ENCODE measurements at regions not wholly inside any gene's neighbourhood (a gene's known extent, or its start where the extent isn't known, plus 50 kb on each side); places are given as distances from the start of the nearest gene placed in this dataset.

DNA sequence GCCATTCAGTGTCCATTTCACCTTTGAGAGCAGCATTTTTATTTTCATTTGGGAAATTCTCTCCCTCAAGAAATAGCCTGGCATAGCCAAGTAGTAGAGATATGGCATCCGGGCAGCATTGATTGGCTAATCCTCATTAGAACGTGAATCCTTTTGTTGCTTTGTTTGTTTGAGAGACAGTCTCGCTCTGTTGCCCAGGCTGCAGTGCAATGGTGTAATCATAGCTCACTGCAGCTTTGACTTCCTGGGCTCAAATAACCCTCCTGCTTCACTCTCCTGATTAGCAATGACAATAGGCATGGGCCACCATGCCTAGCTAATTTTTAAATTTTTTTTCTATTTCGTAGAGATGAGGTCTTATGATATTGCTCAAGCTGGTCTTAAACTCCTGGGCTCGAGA is 1174.9 kb upstream of the AUTS2 start:
- Mint-ChIP-seq H3K36me3 (peaks cover 7% of the 10 kb centered on the region), H3K27ac (no peak overlapping the region), H3K27me3 (no peaks in the 10 kb centered on the region), H3K9me3 (peaks cover 6% of the 10 kb centered on the region), H3K4me3 (no peak overlapping the region), H3K4me1 (ENCODE audit: low read depth in 2 of 2) (no peaks in the 10 kb centered on the region)
- DNase-seq (ENCODE audit: low spot score) (no peak), ATAC-seq (no peak)

DNA sequence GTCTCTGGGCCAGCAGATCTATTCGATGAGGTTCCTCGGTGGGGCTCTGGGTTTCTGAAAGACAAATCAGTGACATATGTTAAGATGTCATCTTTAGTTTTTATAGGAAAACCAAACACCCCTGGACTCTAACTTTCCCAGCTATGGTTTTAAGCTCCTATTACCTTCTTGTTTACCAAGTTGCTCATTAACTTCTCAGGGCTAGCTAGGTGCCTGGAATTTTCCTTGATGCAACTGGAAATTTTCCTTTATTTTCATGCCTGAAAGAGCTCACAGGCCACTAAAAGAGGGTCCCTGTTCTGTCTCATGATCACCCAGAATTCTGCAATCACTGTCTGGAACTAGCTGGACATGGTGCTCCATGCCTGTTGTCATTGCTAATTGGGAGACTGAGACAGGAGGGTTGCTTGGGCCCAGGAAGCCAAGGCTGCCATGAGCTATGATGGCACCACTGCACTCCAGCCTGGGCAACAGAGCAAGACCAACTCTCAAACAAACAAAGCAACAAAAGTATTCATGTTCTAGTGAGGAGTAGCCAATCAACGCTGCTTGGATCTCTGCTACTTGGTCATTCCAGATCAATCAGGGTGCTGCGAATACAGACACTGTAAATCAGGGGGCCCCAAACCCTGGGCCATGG is 1173.5 kb upstream of the AUTS2 start:
- H3K27ac Mint-ChIP-seq, result no peak overlapping the region
- DNase-seq (ENCODE audit: low spot score), result no peak
- H3K4me1 Mint-ChIP-seq (ENCODE audit: low read depth in 2 of 2), result no peaks in the 10 kb centered on the region
- peaks cover 13% of the 10 kb centered on the region for H3K9me3 Mint-ChIP-seq
- peaks cover 7% of the 10 kb centered on the region for H3K36me3 Mint-ChIP-seq
- H3K27me3 Mint-ChIP-seq, result no peaks in the 10 kb centered on the region
- ATAC-seq, result no peak
- H3K4me3 Mint-ChIP-seq, result no peak overlapping the region

DNA sequence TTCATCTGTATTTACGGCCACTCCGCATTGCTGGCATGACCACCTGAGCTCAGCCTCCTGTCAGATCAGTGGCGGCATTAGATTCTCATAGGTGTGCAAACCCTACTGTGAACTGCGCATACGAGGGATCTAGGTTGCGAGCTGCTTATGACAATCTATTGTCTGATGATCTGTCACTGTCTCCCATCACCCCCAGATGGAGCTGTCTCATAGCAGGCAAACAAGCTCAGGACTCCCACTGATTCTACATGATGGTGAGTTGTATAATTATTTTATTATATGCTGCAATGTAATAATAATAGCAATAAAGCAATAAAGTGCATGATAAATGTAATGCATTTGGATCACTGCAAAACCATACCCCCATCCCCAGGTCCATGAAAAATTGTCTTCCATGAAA is 1172.9 kb upstream of the AUTS2 start:
- H3K4me3 Mint-ChIP-seq, result no peak overlapping the region

DNA sequence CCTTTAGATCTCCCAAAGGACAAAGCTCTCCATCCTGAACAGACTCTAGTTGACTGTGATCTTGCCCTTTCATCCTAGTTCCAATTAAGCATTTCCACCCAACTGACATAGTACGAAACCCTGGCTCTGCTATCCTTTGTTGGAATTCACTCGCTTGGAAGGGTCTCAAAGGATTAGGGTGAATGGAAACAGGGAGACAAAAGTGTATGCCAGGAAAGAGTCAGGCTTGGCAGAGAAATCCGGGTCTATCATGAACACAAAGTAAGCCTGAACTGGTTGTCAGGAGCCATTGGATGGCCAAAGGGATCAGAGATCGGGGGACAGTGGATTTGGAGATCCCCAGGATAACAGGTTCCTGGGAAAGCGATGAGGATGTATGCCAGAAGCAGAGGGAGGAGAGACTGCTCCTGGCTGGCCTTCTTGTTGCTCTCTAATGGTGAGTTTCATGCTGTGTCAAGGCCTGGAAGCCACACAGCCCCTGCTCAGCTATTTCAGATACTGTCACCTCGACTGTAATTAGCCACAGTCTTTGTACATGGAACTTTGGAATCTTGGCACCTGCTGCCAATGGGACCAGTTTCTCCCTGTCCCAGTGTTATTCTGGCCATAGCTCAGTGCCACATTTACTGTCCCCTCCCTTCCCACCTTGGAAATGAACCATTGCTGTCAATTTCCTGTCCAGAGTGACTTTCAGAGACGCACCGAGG is 1168.7 kb upstream of the AUTS2 start:
- ATAC-seq (no peak), DNase-seq (ENCODE audit: low spot score) (no peak)
- no peak overlapping the region for H3K27ac Mint-ChIP-seq
- peaks cover 27% of the 10 kb centered on the region for H3K9me3 Mint-ChIP-seq
- H3K27me3 Mint-ChIP-seq, result no peaks in the 10 kb centered on the region
- H3K36me3 Mint-ChIP-seq, result peaks cover 7% of the 10 kb centered on the region
- H3K4me3 Mint-ChIP-seq, result no peak overlapping the region
- no peaks in the 10 kb centered on the region for H3K4me1 Mint-ChIP-seq (ENCODE audit: low read depth in 2 of 2)

More for the DNA sequence above, 1172.9 kb upstream of the AUTS2 start:
- H3K4me1 Mint-ChIP-seq (ENCODE audit: low read depth in 2 of 2), result no peaks in the 10 kb centered on the region
- no peaks in the 10 kb centered on the region for H3K27me3 Mint-ChIP-seq
- DNase-seq (ENCODE audit: low spot score), result no peak
- no peak for ATAC-seq
- H3K36me3 Mint-ChIP-seq, result peaks cover 7% of the 10 kb centered on the region
- peaks cover 13% of the 10 kb centered on the region for H3K9me3 Mint-ChIP-seq
- no peak overlapping the region for H3K27ac Mint-ChIP-seq

DNA sequence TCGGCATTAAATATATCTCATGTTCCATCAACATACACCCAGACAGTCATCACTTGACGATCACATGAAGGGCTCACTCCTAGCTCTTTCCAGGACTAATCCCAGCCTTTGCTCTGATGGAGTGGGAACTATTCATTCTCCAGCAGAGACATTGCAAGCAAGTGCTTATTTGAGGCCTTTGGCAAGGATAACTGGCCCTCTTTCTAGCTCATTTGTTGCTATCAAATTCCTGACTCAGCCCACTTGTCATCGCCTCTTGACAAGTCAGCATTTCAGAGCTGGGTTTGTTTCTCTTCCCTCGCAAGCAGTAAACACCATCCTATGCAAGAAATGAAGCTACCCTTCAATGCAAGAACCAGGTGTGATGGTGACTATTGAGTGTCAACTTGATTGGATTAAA is 1165.7 kb upstream of the AUTS2 start:
- H3K27me3 Mint-ChIP-seq, result no peaks in the 10 kb centered on the region
- no peak overlapping the region for H3K27ac Mint-ChIP-seq
- peaks cover under 1% of the 10 kb centered on the region for H3K36me3 Mint-ChIP-seq
- H3K4me3 Mint-ChIP-seq, result no peak overlapping the region
- no peaks in the 10 kb centered on the region for H3K4me1 Mint-ChIP-seq (ENCODE audit: low read depth in 2 of 2)
- ATAC-seq (no peak), DNase-seq (ENCODE audit: low spot score) (no peak)
- H3K9me3 Mint-ChIP-seq, result peaks cover 24% of the 10 kb centered on the region

DNA sequence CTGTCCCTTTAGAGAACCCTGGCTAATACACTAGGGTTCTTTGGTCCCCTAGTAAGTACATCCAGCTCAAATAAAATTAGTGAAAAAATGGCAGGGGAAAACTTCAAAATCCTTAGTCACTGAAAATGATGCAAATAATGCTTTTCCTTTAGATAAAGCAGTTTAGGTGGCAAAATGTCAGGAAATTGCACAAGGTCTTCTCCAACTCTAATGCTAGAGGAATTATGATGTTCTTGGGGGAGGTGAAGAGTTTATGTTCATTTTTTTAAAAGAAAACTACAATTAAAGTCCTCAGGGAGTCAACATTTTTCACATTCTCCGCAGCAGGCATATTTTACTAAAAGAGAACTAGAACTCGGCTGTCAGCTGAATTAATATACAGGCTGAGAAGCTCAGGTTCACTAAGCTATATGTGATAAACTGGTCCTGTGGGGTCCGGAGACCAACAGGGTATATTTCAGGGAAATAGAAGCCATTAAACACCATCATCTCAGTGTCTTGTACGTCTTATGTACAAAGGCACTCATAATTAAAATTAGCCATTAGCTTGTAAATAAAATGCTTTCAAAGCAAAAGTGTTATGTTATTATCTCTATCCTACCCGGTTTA is 1164.7 kb upstream of the AUTS2 start:
- H3K27me3 Mint-ChIP-seq, result no peaks in the 10 kb centered on the region
- no peaks in the 10 kb centered on the region for H3K36me3 Mint-ChIP-seq
- H3K4me1 Mint-ChIP-seq (ENCODE audit: low read depth in 2 of 2), result no peaks in the 10 kb centered on the region
- H3K9me3 Mint-ChIP-seq, result peaks cover 24% of the 10 kb centered on the region
- no peak overlapping the region for H3K4me3 Mint-ChIP-seq
- ATAC-seq (no peak), DNase-seq (ENCODE audit: low spot score) (no peak)
- H3K27ac Mint-ChIP-seq, result no peak overlapping the region

DNA sequence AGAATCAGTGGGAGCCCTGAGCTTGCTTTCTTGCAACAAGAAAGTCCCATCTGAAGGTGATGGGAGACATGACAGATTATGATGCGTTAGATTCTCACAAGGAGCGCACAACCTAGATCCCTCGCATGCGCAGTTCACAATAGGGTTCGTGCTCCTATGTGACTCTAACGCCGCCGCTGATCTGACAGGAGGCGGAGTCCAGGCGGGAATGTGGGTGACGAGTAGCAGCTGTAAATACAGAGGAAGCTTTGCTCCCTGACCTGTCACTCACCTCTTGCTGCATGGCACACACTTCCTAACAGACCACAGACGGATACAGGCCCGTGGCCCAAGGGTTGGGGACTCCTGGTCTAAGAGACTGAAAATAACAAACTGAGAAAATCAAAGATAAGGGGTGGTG is 1163.4 kb upstream of the AUTS2 start:
- Mint-ChIP-seq H3K27me3 (no peaks in the 10 kb centered on the region), H3K27ac (no peak overlapping the region), H3K9me3 (peaks cover 23% of the 10 kb centered on the region), H3K36me3 (no peaks in the 10 kb centered on the region), H3K4me3 (no peak overlapping the region), H3K4me1 (ENCODE audit: low read depth in 2 of 2) (no peaks in the 10 kb centered on the region)
- DNase-seq (ENCODE audit: low spot score) (no peak), ATAC-seq (no peak)

DNA sequence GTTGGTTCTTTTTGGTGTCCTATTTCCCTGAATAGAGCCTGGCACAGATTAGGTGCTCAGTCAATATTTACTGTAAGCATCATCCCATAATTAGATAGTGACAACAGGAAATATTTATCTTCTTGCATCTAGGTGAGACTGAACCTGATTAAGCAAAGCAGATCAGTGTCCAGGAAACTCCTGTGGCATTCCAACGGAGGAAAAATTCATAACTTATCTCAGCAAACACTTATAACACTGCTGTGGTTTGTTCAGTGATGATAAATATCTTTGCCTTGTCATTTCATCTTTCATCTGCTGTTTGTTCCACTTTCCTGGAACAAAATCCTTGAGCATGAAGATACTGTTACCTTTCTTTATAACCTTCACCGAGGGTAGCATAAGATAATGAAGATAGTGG is 1160.3 kb upstream of the AUTS2 start:
- Mint-ChIP-seq H3K4me1 (ENCODE audit: low read depth in 2 of 2) (no peaks in the 10 kb centered on the region), H3K36me3 (no peaks in the 10 kb centered on the region), H3K27me3 (no peaks in the 10 kb centered on the region), H3K27ac (no peak overlapping the region), H3K4me3 (no peak overlapping the region), H3K9me3 (peaks cover 16% of the 10 kb centered on the region)
- no peak for ATAC-seq
- DNase-seq (ENCODE audit: low spot score), result no peak

DNA sequence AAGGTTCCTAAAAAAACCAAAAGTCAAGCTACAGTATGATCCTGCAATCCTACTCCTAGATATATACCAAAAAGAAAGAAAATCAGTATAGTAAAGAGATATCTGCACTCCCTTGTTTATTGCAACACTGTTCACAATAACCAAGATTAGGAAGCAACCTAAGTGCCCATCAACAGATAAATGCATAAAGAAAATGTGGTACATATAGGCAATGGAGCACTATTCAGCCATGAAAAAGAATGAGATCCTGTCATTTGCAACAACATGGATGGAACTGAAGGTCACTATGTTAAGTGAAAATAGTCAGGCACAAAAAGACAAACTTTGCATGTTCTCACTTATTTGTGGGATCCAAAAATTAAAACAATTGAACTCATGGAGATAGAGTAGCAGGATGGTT is 1159.5 kb upstream of the AUTS2 start:
- DNase-seq (ENCODE audit: low spot score) (no peak), ATAC-seq (no peak)
- H3K27me3 Mint-ChIP-seq, result no peaks in the 10 kb centered on the region
- H3K27ac Mint-ChIP-seq, result no peak overlapping the region
- peaks cover 18% of the 10 kb centered on the region for H3K9me3 Mint-ChIP-seq
- no peak overlapping the region for H3K4me3 Mint-ChIP-seq
- no peaks in the 10 kb centered on the region for H3K4me1 Mint-ChIP-seq (ENCODE audit: low read depth in 2 of 2)
- no peaks in the 10 kb centered on the region for H3K36me3 Mint-ChIP-seq

DNA sequence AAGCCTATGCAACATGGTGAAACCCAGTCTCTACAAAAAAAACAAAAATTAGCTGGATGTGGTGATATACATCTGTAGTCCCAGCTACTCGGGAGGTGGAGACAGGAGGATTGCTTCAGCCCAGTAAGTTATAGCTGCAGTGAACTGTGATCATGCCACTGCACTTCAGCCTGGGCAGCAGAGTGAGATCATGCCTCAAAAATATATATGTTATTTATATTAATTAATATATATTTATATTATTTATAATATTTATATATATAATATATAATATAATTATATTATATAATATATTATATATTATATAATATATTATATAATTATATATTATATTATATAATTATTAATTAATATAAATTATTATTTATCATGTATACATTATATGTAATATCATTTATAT is 1158.4 kb upstream of the AUTS2 start:
- Mint-ChIP-seq H3K27me3 (no peaks in the 10 kb centered on the region), H3K4me1 (ENCODE audit: low read depth in 2 of 2) (no peaks in the 10 kb centered on the region), H3K4me3 (no peak overlapping the region), H3K36me3 (no peaks in the 10 kb centered on the region), H3K9me3 (peaks cover 23% of the 10 kb centered on the region), H3K27ac (no peak overlapping the region)
- no peak for ATAC-seq
- no peak for DNase-seq (ENCODE audit: low spot score)

DNA sequence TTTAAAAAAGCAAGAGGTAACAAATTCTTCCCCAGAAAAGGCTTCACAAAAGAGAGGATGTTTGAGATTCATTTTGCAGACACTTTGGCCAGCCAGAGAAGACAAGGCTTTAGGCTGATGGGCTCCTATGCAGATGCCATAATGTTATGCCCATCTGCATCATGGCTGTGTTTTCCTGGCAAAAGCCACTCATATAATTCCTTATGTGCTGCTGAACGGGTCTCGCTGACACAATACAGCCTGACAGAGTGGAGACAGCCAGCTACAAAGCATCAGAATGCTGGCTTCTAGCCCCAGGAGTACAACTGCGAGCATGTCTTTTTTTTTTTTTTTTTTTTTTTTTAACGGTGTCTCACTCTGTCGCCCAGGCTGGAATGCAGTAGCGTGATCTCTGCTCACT is 1157.4 kb upstream of the AUTS2 start:
- H3K36me3 Mint-ChIP-seq, result no peaks in the 10 kb centered on the region
- H3K9me3 Mint-ChIP-seq, result peaks cover 28% of the 10 kb centered on the region
- H3K4me3 Mint-ChIP-seq, result no peak overlapping the region

DNA sequence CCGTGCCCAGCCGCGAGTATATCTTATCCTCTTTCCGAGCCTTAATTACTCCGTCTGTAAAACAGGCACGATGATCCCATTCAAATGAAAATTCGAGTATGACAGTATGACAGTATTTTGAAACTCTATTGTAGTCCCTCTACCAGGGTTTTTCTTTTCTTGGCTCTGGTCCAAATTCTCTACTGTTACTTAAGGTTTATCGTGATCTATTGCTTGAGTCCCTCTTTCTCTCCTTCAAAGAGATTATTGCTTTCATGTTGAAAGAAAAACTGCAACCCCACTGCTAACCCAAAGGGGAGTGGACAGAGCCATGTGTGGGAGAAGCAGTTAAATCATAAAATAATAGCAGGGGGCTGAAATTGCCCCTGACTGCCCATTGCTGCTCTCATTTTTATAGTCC is 1156.6 kb upstream of the AUTS2 start:
- DNase-seq (ENCODE audit: low spot score) (no peak), ATAC-seq (no peak)
- Mint-ChIP-seq H3K27me3 (no peaks in the 10 kb centered on the region), H3K27ac (no peak overlapping the region), H3K9me3 (peaks cover 31% of the 10 kb centered on the region), H3K4me1 (ENCODE audit: low read depth in 2 of 2) (no peaks in the 10 kb centered on the region), H3K4me3 (no peak overlapping the region), H3K36me3 (no peaks in the 10 kb centered on the region)

More for the DNA sequence above, 1157.4 kb upstream of the AUTS2 start:
- no peak for DNase-seq (ENCODE audit: low spot score)
- no peak for ATAC-seq
- no peaks in the 10 kb centered on the region for H3K4me1 Mint-ChIP-seq (ENCODE audit: low read depth in 2 of 2)
- H3K27ac Mint-ChIP-seq, result no peak overlapping the region
- H3K27me3 Mint-ChIP-seq, result no peaks in the 10 kb centered on the region

DNA sequence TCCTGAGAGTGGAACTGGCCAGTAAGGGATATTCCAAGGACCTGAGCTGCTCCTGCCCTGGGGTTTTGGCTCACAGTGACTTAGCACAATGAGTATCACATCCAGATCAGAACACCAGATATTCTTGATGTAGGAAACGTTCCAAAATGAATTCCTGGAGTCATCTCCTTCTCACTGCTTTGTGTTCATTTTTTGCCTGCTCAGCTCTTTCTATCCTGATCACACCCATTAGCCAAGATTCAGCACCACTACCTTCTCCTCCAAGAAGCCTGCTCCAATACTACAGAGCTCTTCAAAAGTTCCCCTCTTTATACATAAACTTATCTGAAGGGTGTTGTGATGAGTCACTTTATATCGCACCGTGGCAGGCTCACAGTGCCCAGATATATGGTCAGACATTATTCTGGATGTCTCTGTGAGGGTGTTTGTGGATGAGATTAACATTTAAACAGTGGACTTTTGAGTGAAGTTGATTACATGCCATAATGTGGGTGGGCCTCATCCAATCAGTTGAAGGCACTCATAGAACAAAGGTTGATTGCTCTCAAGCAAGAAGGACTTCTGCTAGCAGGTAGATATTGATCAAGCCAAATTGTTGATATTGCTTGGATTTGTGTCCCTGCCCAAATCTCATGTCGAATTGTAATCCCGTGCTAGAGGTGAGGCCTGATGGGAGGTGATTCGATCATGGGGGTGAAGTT is 1155.2 kb upstream of the AUTS2 start:
- no peaks in the 10 kb centered on the region for H3K27me3 Mint-ChIP-seq
- H3K4me3 Mint-ChIP-seq, result no peak overlapping the region
- ATAC-seq, result no peak
- H3K9me3 Mint-ChIP-seq, result peaks cover 26% of the 10 kb centered on the region
- no peaks in the 10 kb centered on the region for H3K4me1 Mint-ChIP-seq (ENCODE audit: low read depth in 2 of 2)
- no peak for DNase-seq (ENCODE audit: low spot score)
- no peaks in the 10 kb centered on the region for H3K36me3 Mint-ChIP-seq
- H3K27ac Mint-ChIP-seq, result no peak overlapping the region

DNA sequence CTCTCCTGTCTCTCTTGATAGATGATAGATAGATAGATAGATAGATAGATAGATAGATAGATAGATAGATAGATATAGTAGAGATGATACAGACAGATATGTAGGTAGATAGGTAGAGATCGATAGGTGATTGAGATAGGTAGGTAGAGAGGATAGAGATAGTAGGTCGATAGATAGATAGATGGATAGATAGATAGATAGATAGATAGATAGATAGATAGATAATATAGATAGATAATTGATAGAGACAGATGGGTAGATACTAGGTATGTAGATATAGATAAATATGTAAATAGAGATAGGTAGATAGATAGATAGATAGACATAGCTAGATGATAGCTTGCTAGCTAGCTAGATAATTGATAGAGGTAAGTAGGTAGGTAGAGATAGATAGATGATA is 1154.2 kb upstream of the AUTS2 start:
- H3K27ac Mint-ChIP-seq, result no peak overlapping the region
- H3K27me3 Mint-ChIP-seq, result no peaks in the 10 kb centered on the region
- no peak overlapping the region for H3K4me3 Mint-ChIP-seq
- no peak for DNase-seq (ENCODE audit: low spot score)
- no peaks in the 10 kb centered on the region for H3K36me3 Mint-ChIP-seq
- ATAC-seq, result no peak
- H3K4me1 Mint-ChIP-seq (ENCODE audit: low read depth in 2 of 2), result no peaks in the 10 kb centered on the region
- peaks cover 27% of the 10 kb centered on the region for H3K9me3 Mint-ChIP-seq
